NB4 (cell line): ENCODE measurements at regions not wholly inside any gene's neighbourhood (a gene's known extent, or its start where the extent isn't known, plus 50 kb on each side); places are given as distances from the start of the nearest gene placed in this dataset.

ENCODE experiments used
- DNase-seq: peaks from one replicate; pipeline ENCODE4 v3.0.0; 2010; ENCODE audit warnings: low read depth
- H3K4me3 ChIP-seq: one replicate; pipeline ENCODE4 v1.5.1; 2011; ENCODE audit warnings: mild to moderate bottlenecking, low read depth, low read length, moderate library complexity
- CTCF ChIP-seq: IDR thresholded peaks from one replicate; pipeline ENCODE4 v1.5.1; 2012; ENCODE audit warnings: low read depth, low read length
- MAX ChIP-seq: IDR thresholded peaks from 2 replicates; pipeline ENCODE4 v1.6.1; 2011; ENCODE audit warnings: low read depth, low read length
- MYC ChIP-seq: IDR thresholded peaks from 2 replicates; pipeline ENCODE4 v1.6.1; 2011; ENCODE audit warnings: low read depth, low read length
- POLR2A ChIP-seq: IDR thresholded peaks from 2 replicates; pipeline ENCODE4 v1.6.1; 2011; ENCODE audit warnings: mild to moderate bottlenecking; ENCODE audit not compliant: insufficient read length; ENCODE audit errors: extremely low read depth

- DNase-seq = no peak
- H3K4me3 ChIP-seq = no peak overlapping the region
- TF ChIP-seq MYC (no peak), CTCF (no peak), MAX (no peak), POLR2A (no peak)
Observed at GRCh38 chr3:166405896-166406295, 568.7 kb upstream of the BCHE start.

GRCh38 chr3:166405465-166405864 lies 568.2 kb upstream of the BCHE start:
- TF ChIP-seq MAX (no peak), MYC (no peak), POLR2A (no peak), CTCF (no peak)
- H3K4me3 ChIP-seq = no peak overlapping the region
- no peak for DNase-seq

- TF ChIP-seq MAX (no peak), POLR2A (no peak), MYC (no peak), CTCF (no peak)
- no peak overlapping the region for H3K4me3 ChIP-seq
- no peak for DNase-seq
Observed at GRCh38 chr3:166390303-166390702, 553.1 kb upstream of the BCHE start.

- no peak for TF ChIP-seq POLR2A
- no peak for TF ChIP-seq CTCF
- no peak for TF ChIP-seq MAX
- no peak for TF ChIP-seq MYC
- H3K4me3 ChIP-seq = no peak overlapping the region
- DNase-seq = no peak
Observed at GRCh38 chr3:166388321-166388720, 551.1 kb upstream of the BCHE start.

GRCh38 chr3:166372571-166373106 lies 535.4 kb upstream of the BCHE start:
- no peak for DNase-seq
- H3K4me3 ChIP-seq = no peak overlapping the region
- TF ChIP-seq MAX (no peak), POLR2A (no peak), CTCF (no peak), MYC (no peak)
